RPMI7951 (cell line): ENCODE measurements at regions not wholly inside any gene's neighbourhood (a gene's known extent, or its start where the extent isn't known, plus 50 kb on each side); places are given as distances from the start of the nearest gene placed in this dataset.

Experiments
- DNase-seq: peaks from one replicate; pipeline ENCODE4 v3.0.0-alpha.2; 2012; ENCODE audit warnings: low read depth

GRCh38 chr5:116652196-116652729, 77.6 kb upstream of the SEMA6A start:
- DNase-seq: peak; percentile 78

DNA sequence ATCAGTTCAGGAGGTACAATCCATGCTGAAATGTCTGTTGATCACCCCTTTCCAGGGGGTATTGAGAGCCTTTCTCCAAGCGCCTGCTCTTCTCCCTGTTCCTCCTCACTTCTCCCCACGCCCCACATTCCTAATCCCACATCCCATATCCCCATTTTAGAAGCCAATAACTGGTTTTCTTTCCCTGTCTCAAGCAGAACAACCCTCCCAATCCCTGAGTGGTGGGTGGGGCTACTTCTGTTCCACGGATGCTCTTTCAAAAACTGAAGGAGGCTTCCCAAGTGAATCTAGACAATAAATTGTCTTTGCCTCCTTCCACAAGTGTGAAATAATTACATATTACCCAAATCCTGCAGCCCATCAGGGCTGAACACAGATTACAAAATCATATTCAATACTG, 77.0 kb upstream of the SEMA6A start:
- DNase-seq: no peak

GRCh38 chr5:116650964-116651363, 76.3 kb upstream of the SEMA6A start:
- no peak for DNase-seq

GRCh38 chr5:116650544-116650943, 75.9 kb upstream of the SEMA6A start:
- no peak for DNase-seq

DNA sequence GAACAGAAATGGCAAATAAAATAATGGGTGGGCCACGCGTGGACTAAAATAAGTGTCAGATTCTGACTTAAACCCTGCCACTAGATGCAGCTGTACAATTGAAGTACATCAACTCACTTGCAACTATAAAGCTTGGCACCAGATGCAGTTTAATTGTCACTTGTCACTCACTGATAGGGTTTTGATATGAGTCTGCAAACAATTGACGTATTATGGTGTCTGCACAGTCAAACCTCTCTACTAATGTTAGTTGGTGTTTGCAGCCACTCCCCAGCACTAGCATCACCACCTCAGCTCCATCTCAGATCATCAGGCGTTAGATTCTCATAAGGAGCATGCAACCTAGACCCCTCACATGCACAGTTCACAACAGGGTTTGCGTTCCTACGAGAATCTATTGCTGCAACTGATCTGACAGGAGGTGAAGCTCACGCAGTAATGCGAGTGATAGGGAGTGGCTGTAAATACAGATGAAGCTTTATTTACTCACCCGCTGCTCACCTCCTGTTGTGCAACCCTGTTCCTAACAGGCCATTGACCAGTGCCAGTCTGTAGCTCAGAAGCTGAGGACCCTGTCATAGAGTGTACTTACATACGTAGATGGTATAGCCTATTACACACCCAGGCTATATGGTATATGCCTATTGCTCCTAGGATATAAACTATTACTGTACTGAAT, 72.1 kb upstream of the SEMA6A start:
- no peak for DNase-seq

DNA sequence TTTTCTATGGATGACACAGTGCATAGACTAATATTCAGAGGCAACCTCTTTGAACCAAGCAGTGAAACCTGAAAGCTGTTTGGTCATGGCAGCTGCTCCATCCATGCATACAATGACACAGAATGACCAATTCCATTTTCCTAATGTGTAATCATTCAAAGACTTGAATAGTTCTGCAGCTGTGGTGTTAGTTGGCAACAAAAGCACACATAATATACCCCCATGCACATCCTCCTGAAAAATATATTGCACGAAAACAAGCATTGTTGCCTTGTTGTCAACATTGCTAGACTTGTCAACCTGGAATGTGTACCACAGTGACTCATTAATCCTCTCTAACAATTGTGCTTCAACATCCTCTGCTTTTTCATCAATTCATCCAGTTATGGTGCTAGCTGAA, 71.0 kb upstream of the SEMA6A start:
- DNase-seq: no peak

DNA sequence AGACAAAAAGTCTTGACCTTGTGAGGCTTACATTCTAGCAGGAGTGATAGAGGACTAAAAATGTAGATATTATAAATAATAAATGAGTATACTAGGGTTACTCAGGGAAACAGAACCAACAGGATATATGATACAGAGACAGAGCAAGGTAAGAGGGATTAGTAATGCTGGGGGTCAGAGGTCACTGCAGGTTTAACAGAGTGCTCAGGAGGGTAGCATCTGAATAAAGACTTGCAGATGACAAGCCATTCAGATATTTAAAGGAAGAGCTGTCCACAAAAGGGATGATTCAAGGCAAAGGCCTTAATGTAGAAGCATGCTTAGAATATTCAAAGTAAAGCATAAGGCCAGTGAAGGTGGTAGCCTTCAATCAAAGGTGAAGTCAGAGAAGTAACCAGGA, 65.6 kb upstream of the SEMA6A start:
- no peak for DNase-seq

GRCh38 chr5:116637149-116637740, 62.6 kb upstream of the SEMA6A start:
- no peak for DNase-seq

DNA sequence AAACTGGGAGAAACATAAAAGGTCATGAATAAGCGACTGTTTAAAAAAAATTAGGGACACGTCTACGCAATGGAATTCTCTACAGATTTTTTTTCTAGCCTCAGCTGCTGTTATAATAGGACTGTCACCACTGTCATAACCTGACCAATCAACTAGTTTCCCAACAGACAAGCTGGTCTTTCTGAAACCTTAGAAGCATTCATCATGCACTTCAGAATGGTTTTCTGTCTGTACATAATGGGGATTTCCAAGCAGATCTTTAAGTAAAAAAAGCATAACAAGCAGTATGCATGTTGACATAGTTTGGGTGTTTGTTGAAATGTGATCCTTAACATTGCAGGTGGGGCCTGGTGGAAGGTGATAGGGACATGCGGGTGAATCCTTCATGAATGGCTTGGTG, 58.3 kb upstream of the SEMA6A start:
- no peak for DNase-seq

DNA sequence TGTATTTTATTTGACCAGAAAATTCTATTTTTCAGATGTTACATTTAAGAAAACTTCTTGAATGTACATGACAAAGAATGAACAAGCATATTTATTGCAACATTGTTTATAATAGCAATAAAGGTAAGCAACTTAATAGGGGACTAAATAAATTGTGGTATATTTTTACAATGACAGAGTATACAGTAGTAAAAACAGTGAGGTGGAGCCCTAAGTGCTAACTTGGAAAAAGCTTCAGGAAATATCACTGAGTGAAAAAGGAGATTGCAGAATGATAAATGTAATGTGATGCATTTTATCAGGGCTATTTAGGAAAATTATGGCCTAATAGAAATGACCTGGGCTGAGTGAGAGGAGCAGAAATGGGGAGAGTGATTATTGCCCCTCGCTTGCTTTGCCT, 56.5 kb upstream of the SEMA6A start:
- no peak for DNase-seq

- DNase-seq: no peak
These were observed 54.5 kb upstream of the SEMA6A start for GRCh38 chr5:116629168-116629567.

- no peak for DNase-seq
These were observed 52.5 kb upstream of the SEMA6A start for GRCh38 chr5:116626945-116627679.

DNA sequence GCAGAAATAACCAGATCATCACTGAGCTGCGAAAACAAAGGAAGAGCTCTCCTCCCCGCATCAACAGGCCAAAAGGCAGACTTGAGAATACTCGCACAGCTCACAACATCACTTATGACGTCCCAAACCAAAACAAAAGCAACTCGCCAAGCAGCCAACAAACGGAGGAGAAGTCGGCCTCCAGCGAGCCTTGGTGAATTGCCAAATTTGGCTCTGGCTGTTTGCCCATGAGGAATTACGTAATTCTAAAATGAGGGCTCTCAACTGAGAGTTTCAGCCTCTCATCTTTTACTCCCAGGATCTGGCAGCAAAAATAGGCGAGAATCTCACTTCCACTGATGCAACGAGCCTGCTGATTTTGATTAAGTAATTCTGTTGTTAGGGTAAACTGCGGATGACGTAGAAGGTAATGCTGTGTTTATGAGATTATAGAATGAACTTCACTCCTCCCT, 51.7 kb upstream of the SEMA6A start:
- no peak for DNase-seq
